ENCODE measurements at regions not wholly inside any gene's neighbourhood (a gene's known extent, or its start where the extent isn't known, plus 50 kb on each side); places are given as distances from the start of the nearest gene placed in this dataset.

DNA sequence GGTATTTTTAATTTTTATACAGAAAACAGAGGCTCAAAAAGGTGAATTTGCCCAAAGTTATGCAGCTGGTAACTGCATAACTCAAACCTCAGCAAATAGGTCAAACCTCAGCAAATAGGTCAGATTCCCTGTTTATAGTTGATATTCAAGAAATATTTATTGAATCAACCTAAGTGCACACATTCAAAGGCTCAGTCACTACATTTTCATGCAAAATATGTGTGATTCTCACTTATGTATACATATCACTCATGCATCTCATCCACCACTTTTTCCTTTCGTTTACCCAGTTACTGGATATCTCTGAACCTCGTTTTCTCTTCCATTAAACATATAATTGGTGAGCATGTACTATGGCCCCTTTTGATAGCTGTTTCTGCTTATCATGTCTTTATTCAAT is 158.3 kb upstream of the C1orf21 start:
- TF ChIP-seq, protein P1, sequence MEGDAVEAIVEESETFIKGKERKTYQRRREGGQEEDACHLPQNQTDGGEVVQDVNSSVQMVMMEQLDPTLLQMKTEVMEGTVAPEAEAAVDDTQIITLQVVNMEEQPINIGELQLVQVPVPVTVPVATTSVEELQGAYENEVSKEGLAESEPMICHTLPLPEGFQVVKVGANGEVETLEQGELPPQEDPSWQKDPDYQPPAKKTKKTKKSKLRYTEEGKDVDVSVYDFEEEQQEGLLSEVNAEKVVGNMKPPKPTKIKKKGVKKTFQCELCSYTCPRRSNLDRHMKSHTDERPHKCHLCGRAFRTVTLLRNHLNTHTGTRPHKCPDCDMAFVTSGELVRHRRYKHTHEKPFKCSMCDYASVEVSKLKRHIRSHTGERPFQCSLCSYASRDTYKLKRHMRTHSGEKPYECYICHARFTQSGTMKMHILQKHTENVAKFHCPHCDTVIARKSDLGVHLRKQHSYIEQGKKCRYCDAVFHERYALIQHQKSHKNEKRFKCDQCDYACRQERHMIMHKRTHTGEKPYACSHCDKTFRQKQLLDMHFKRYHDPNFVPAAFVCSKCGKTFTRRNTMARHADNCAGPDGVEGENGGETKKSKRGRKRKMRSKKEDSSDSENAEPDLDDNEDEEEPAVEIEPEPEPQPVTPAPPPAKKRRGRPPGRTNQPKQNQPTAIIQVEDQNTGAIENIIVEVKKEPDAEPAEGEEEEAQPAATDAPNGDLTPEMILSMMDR (IDR thresholded peaks at IDR 0.05 in 8 of 11, conservative IDR thresholded peaks at IDR 0.05 in 3 of 11) = no peak
- TF ChIP-seq POLR2A (IDR thresholded peaks at IDR 0.05) = no peak

Data from spleen (tissue), 7 donors.